ENCODE measurements at regions not wholly inside any gene's neighbourhood (a gene's known extent, or its start where the extent isn't known, plus 50 kb on each side); places are given as distances from the start of the nearest gene placed in this dataset.

DNA sequence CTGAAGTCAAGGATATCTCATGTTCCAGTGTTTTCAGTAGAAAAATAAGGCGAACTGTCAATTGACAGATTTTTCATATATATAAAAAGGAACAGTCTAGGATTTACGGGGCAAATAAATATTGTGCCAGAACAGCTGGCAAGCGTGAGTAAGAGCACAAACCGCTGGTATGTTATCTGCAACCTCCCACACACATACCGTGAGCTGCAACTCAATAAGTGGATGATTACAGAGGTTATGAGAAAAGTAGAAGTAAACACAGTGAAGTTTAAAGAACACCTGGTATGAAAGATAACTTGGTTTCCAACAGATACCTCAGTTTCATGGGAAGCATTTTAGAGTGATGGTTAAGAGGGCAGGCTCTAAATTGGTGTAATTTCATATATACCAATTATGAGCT lies 733.4 kb downstream of the TUSC7 start (continued):
- TF ChIP-seq HDAC6 (IDR thresholded peaks at IDR 0.05; ENCODE audit: low read depth, low read length): no peak
- TF ChIP-seq PHF8 (conservative IDR thresholded peaks at IDR 0.05; ENCODE audit: low read depth, low read length): no peak
- no peak for TF ChIP-seq SIRT6 (IDR thresholded peaks at IDR 0.05; ENCODE audit: low read length)
